ENCODE measurements at regions not wholly inside any gene's neighbourhood (a gene's known extent, or its start where the extent isn't known, plus 50 kb on each side); places are given as distances from the start of the nearest gene placed in this dataset.

GRCh38 chr6:97822632-97823031, 539.6 kb upstream of the MMS22L start:
- H3K36me3 Mint-ChIP-seq = no peaks in the 10 kb centered on the region
- intact Hi-C loops (cut with micrococcal nuclease) = no loop called here

GRCh38 chr6:97841763-97842162, 558.7 kb upstream of the MMS22L start:
- CTCF ChIA-PET (ENCODE audit: partially characterized antibody) = no interaction called here
- intact Hi-C loops (cut with micrococcal nuclease) = no loop called here
- H3K36me3 ChIP-seq (ENCODE audit: insufficient read depth, low read length) = no peaks in the 10 kb centered on the region
- Mint-ChIP-seq H3K27ac (no peak overlapping the region), H3K36me3 (no peaks in the 10 kb centered on the region), H3K9me3 (peaks cover 0 to 4% (median 0%) of the 10 kb centered on the region in 8 donors), H3K27me3 (no peaks in the 10 kb centered on the region), H3K4me3 (no peak overlapping the region), H3K4me1 (no peaks in the 10 kb centered on the region)
- POLR2A ChIA-PET (ENCODE audit: partially characterized antibody) = no interaction called here
- no peaks in the 10 kb centered on the region for H3K4me1 ChIP-seq (ENCODE audit: insufficient read depth, low read length)
- DNase-seq = no peak
- H3K27ac ChIP-seq (ENCODE audit: low read depth, low read length) = no peak overlapping the region
- H3K27me3 ChIP-seq (ENCODE audit: insufficient read depth, low read length) = no peaks in the 10 kb centered on the region
- H3K9me3 ChIP-seq (ENCODE audit: control insufficient read depth in 1 of 2, low read length in 2 of 2) = no peaks in the 10 kb centered on the region
- no peak overlapping the region for H3K4me3 ChIP-seq (ENCODE audit: low read length in 2 of 2)

More at GRCh38 chr6:97822632-97823031, 539.6 kb upstream of the MMS22L start:
- Mint-ChIP-seq H3K9me3 (peaks cover 0 to 2% (median 0%) of the 10 kb centered on the region in 8 donors), H3K4me1 (no peaks in the 10 kb centered on the region), H3K27me3 (peaks cover 0 to 1% of the 10 kb centered on the region in 2 donors), H3K27ac (no peak overlapping the region), H3K4me3 (no peak overlapping the region)
- CTCF ChIA-PET (ENCODE audit: partially characterized antibody) = no interaction called here
- POLR2A ChIA-PET (ENCODE audit: partially characterized antibody) = no interaction called here
- H3K27ac ChIP-seq (ENCODE audit: low read depth, low read length) = no peak overlapping the region
- H3K4me1 ChIP-seq (ENCODE audit: insufficient read depth, low read length) = no peaks in the 10 kb centered on the region
- H3K36me3 ChIP-seq (ENCODE audit: insufficient read depth, low read length) = no peaks in the 10 kb centered on the region
- H3K4me3 ChIP-seq (ENCODE audit: low read length in 2 of 2) = no peak overlapping the region
- DNase-seq = no peak
- no peaks in the 10 kb centered on the region for H3K9me3 ChIP-seq (ENCODE audit: control insufficient read depth in 1 of 2, low read length in 2 of 2)
- no peaks in the 10 kb centered on the region for H3K27me3 ChIP-seq (ENCODE audit: insufficient read depth, low read length)

GRCh38 chr6:97842521-97842920, 559.5 kb upstream of the MMS22L start:
- DNase-seq = no peak
- Mint-ChIP-seq H3K9me3 (peaks cover 0 to 2% (median 0%) of the 10 kb centered on the region in 8 donors), H3K4me1 (no peaks in the 10 kb centered on the region), H3K27me3 (no peaks in the 10 kb centered on the region), H3K27ac (no peak overlapping the region), H3K4me3 (no peak overlapping the region), H3K36me3 (no peaks in the 10 kb centered on the region)
- ChIA-PET POLR2A (ENCODE audit: partially characterized antibody) (no interaction called here), CTCF (ENCODE audit: partially characterized antibody) (no interaction called here)
- Histone ChIP-seq H3K27ac (ENCODE audit: low read depth, low read length) (no peak overlapping the region), H3K4me3 (ENCODE audit: low read length in 2 of 2) (no peak overlapping the region), H3K27me3 (ENCODE audit: insufficient read depth, low read length) (no peaks in the 10 kb centered on the region), H3K9me3 (ENCODE audit: control insufficient read depth in 1 of 2, low read length in 2 of 2) (no peaks in the 10 kb centered on the region), H3K4me1 (ENCODE audit: insufficient read depth, low read length) (no peaks in the 10 kb centered on the region), H3K36me3 (ENCODE audit: insufficient read depth, low read length) (no peaks in the 10 kb centered on the region)
- intact Hi-C loops (cut with micrococcal nuclease) = no loop called here

- Mint-ChIP-seq H3K4me3 (no peak overlapping the region), H3K9me3 (peaks cover 0 to 5% (median 0%) of the 10 kb centered on the region in 8 donors), H3K36me3 (no peaks in the 10 kb centered on the region), H3K27ac (no peak overlapping the region), H3K27me3 (no peaks in the 10 kb centered on the region), H3K4me1 (no peaks in the 10 kb centered on the region)
- intact Hi-C loops (cut with micrococcal nuclease) = no loop called here
- Histone ChIP-seq H3K27ac (ENCODE audit: low read depth, low read length) (no peak overlapping the region), H3K4me1 (ENCODE audit: insufficient read depth, low read length) (no peaks in the 10 kb centered on the region), H3K9me3 (ENCODE audit: control insufficient read depth in 1 of 2, low read length in 2 of 2) (no peaks in the 10 kb centered on the region), H3K27me3 (ENCODE audit: insufficient read depth, low read length) (no peaks in the 10 kb centered on the region), H3K4me3 (ENCODE audit: low read length in 2 of 2) (no peak overlapping the region), H3K36me3 (ENCODE audit: insufficient read depth, low read length) (no peaks in the 10 kb centered on the region)
- POLR2A ChIA-PET (ENCODE audit: partially characterized antibody) = no interaction called here
- CTCF ChIA-PET (ENCODE audit: partially characterized antibody) = no interaction called here
- no peak for DNase-seq
Observed at GRCh38 chr6:97849390-97849789, 566.4 kb upstream of the MMS22L start.

GRCh38 chr6:97850458-97851212, 567.6 kb upstream of the MMS22L start:
- no peak overlapping the region for H3K27ac Mint-ChIP-seq
- no peaks in the 10 kb centered on the region for H3K4me1 Mint-ChIP-seq
- ChIA-PET CTCF (ENCODE audit: partially characterized antibody) (no interaction called here), POLR2A (ENCODE audit: partially characterized antibody) (no interaction called here)
- intact Hi-C loops (cut with micrococcal nuclease) = no loop called here
- Histone ChIP-seq H3K9me3 (ENCODE audit: control insufficient read depth in 1 of 2, low read length in 2 of 2) (no peaks in the 10 kb centered on the region), H3K27ac (ENCODE audit: low read depth, low read length) (no peak overlapping the region), H3K4me1 (ENCODE audit: insufficient read depth, low read length) (no peaks in the 10 kb centered on the region), H3K4me3 (ENCODE audit: low read length in 2 of 2) (no peak overlapping the region), H3K36me3 (ENCODE audit: insufficient read depth, low read length) (no peaks in the 10 kb centered on the region), H3K27me3 (ENCODE audit: insufficient read depth, low read length) (no peaks in the 10 kb centered on the region)
- no peaks in the 10 kb centered on the region for H3K27me3 Mint-ChIP-seq
- H3K4me3 Mint-ChIP-seq = no peak overlapping the region
- peaks cover 0 to 5% (median 0%) of the 10 kb centered on the region in 8 donors for H3K9me3 Mint-ChIP-seq
- DNase-seq = no peak
- no peaks in the 10 kb centered on the region for H3K36me3 Mint-ChIP-seq

- Mint-ChIP-seq H3K27me3 (no peaks in the 10 kb centered on the region), H3K36me3 (no peaks in the 10 kb centered on the region), H3K4me1 (no peaks in the 10 kb centered on the region), H3K4me3 (no peak overlapping the region), H3K27ac (no peak overlapping the region), H3K9me3 (peaks cover 0 to 6% (median under 1%) of the 10 kb centered on the region in 8 donors)
- ChIA-PET CTCF (ENCODE audit: partially characterized antibody) (no interaction called here), POLR2A (ENCODE audit: partially characterized antibody) (no interaction called here)
- intact Hi-C loops (cut with micrococcal nuclease) = no loop called here
- Histone ChIP-seq H3K27ac (ENCODE audit: low read depth, low read length) (no peak overlapping the region), H3K9me3 (ENCODE audit: control insufficient read depth in 1 of 2, low read length in 2 of 2) (no peaks in the 10 kb centered on the region), H3K4me1 (ENCODE audit: insufficient read depth, low read length) (no peaks in the 10 kb centered on the region), H3K4me3 (ENCODE audit: low read length in 2 of 2) (no peak overlapping the region), H3K27me3 (ENCODE audit: insufficient read depth, low read length) (no peaks in the 10 kb centered on the region), H3K36me3 (ENCODE audit: insufficient read depth, low read length) (no peaks in the 10 kb centered on the region)
- no peak for DNase-seq
Observed at GRCh38 chr6:97863697-97864096, 580.7 kb upstream of the MMS22L start.

GRCh38 chr6:97864366-97864765, 581.4 kb upstream of the MMS22L start:
- Mint-ChIP-seq H3K27ac (no peak overlapping the region), H3K27me3 (no peaks in the 10 kb centered on the region), H3K9me3 (peaks cover 0 to 6% (median under 1%) of the 10 kb centered on the region in 8 donors), H3K4me1 (no peaks in the 10 kb centered on the region), H3K4me3 (no peak overlapping the region), H3K36me3 (no peaks in the 10 kb centered on the region)
- Histone ChIP-seq H3K4me1 (ENCODE audit: insufficient read depth, low read length) (no peaks in the 10 kb centered on the region), H3K27me3 (ENCODE audit: insufficient read depth, low read length) (no peaks in the 10 kb centered on the region), H3K36me3 (ENCODE audit: insufficient read depth, low read length) (no peaks in the 10 kb centered on the region), H3K27ac (ENCODE audit: low read depth, low read length) (no peak overlapping the region), H3K9me3 (ENCODE audit: control insufficient read depth in 1 of 2, low read length in 2 of 2) (no peaks in the 10 kb centered on the region), H3K4me3 (ENCODE audit: low read length in 2 of 2) (no peak overlapping the region)
- intact Hi-C loops (cut with micrococcal nuclease) = no loop called here
- no peak for DNase-seq
- ChIA-PET POLR2A (ENCODE audit: partially characterized antibody) (no interaction called here), CTCF (ENCODE audit: partially characterized antibody) (no interaction called here)

- intact Hi-C loops (cut with micrococcal nuclease) = no loop called here
- Mint-ChIP-seq H3K4me1 (no peaks in the 10 kb centered on the region), H3K36me3 (no peaks in the 10 kb centered on the region), H3K4me3 (no peak overlapping the region), H3K9me3 (peaks cover 0 to 6% (median under 1%) of the 10 kb centered on the region in 8 donors), H3K27me3 (no peaks in the 10 kb centered on the region), H3K27ac (no peak overlapping the region)
- no peak for DNase-seq
- ChIA-PET POLR2A (ENCODE audit: partially characterized antibody) (no interaction called here), CTCF (ENCODE audit: partially characterized antibody) (no interaction called here)
- no peaks in the 10 kb centered on the region for H3K27me3 ChIP-seq (ENCODE audit: insufficient read depth, low read length)
- no peaks in the 10 kb centered on the region for H3K36me3 ChIP-seq (ENCODE audit: insufficient read depth, low read length)
- H3K9me3 ChIP-seq (ENCODE audit: control insufficient read depth in 1 of 2, low read length in 2 of 2) = no peaks in the 10 kb centered on the region
- H3K4me3 ChIP-seq (ENCODE audit: low read length in 2 of 2) = no peak overlapping the region
- H3K27ac ChIP-seq (ENCODE audit: low read depth, low read length) = no peak overlapping the region
- no peaks in the 10 kb centered on the region for H3K4me1 ChIP-seq (ENCODE audit: insufficient read depth, low read length)
Observed at GRCh38 chr6:97864826-97865225, 581.8 kb upstream of the MMS22L start.

Measured in CD4-positive, alpha-beta memory T cell (primary cell).